Head of caudate nucleus (tissue), 42 donors: ENCODE measurements at regions not wholly inside any gene's neighbourhood (a gene's known extent, or its start where the extent isn't known, plus 50 kb on each side); places are given as distances from the start of the nearest gene placed in this dataset.

ENCODE experiments used
- DNase-seq, 42 donors: peaks; one replicate each; pipeline versions ENCODE4 v3.0.0 to v3.0.0-alpha.2; 2020 to 2021; ENCODE audit warnings: mixed read lengths in 7 of 42
- intact Hi-C: fragments of 100-400 bp; cut with DNase I; formaldehyde crosslinking; loops from one replicate; pipeline ENCODE4 v1.15.0; 2022

- no peak for DNase-seq
- intact Hi-C loops: no loop called here
Measured at GRCh38 chr18:67964462-67964861, 447.9 kb upstream of the DSEL start.

GRCh38 chr18:67961701-67962440, 445.4 kb upstream of the DSEL start:
- DNase-seq: no peak
- intact Hi-C loops: no loop called here

- intact Hi-C loops: no loop called here
Measured at GRCh38 chr18:67957684-67958083, 441.2 kb upstream of the DSEL start.

GRCh38 chr18:67954594-67954993, 438.1 kb upstream of the DSEL start:
- intact Hi-C loops: no loop called here

More at GRCh38 chr18:67957684-67958083, 441.2 kb upstream of the DSEL start:
- no peak for DNase-seq

DNA sequence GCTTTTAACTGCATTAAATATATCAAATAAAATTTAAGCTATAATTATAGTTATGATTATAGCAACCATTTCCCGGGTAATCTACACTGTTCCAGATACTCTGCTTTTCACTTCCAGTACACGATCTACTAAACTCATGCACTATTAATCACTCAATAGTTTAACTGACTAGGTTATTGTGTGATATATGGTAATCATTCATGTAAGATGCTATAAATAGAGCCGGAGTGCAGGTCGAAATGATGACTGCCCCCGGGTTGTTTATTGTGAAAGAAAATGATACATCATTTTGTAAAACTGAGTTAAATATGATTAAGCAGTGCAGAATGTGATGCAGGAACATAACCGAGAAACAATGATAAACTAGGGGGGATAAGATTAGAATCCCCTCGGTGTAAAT, 434.6 kb upstream of the DSEL start:
- no peak for DNase-seq
- intact Hi-C loops: no loop called here

More at GRCh38 chr18:67954594-67954993, 438.1 kb upstream of the DSEL start:
- peak in 1 of 42 donors; percentile 5 for DNase-seq

GRCh38 chr18:67938660-67939059, 422.1 kb upstream of the DSEL start:
- no peak for DNase-seq

GRCh38 chr18:67935638-67936037, 419.1 kb upstream of the DSEL start:
- intact Hi-C loops: no loop called here
- DNase-seq: no peak

More at GRCh38 chr18:67938660-67939059, 422.1 kb upstream of the DSEL start:
- intact Hi-C loops: no loop called here

DNA sequence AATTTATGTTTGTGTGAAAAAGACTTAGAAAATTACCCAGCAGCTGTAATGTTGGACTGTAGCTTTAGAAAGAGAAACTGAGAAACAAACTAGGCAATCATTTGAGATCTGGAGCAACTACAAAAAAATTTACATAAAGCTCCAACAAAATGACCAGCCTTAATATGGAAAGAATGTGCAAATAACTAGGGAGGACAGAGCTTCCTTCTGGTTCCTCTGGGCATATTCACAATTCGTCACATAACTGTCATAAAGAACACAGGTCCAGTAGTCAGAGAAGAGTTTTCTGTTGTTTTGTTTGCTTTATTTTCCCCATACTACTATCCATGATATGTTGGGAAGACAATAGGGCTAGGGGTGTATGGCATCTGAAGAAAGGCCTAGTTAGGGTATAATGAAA, 416.8 kb upstream of the DSEL start:
- no peak for DNase-seq
- intact Hi-C loops: no loop called here

DNA sequence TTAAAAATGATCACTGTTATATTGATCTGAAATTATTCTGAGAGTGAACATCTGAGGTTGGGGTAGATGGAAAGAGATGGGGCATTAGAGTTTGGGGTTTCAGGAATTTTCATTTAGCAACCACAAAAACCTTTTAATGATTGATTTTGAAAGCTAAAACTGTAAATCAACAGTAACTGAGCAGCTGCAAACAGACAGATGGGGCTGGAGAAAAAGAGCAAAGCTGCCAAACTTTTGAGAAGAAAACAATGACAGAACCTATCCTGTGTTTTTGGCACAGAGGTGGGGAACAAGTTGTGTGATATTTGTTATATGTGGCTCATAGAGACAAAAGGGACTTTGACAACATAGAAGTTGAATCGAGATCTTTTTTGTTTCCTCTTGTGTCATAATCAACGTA, 415.8 kb upstream of the DSEL start:
- intact Hi-C loops: no loop called here
- no peak for DNase-seq

DNA sequence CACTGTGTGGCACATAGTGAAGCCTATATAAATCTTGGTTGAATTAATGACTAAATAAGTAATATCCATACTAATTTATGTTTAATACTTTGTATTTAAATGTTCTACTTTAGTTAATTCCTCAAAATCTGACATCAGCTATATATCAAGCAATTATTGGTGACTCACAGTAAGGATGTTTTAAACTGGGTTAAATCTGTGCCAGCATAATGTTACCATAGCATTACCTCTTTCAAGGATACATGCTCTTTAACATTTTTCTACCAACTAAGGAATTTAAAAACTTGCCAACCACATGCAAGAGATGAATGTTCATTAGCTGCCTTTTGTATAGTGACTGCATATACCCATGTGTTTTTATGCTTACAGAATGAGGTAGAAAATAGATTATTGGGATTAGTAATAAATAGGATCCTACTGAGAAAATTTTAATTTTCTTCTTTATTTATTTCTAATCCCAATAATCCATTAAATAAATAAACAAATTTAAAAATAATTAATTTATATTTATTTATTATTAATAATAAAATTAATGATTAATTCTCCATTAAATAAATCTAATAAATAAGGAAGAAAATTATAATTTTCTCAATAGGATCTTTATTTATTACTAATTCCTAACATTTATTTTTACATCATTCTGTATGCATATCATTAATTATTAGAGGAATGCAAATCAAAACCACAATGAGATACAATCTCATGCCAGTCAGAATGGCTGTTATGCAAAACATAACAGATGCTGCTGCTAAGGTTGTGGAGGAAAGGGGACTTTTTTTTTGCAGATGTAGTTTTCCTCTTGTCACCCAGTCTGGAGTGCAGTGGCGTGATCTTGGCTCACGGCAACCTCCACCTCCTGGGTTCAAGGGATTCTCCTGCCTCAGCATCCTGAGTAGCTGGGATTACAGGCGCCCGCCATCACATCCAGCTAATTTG, 410.7 kb upstream of the DSEL start:
- DNase-seq: no peak
- intact Hi-C loops: no loop called here

- no peak for DNase-seq
Measured at GRCh38 chr18:67924656-67925055, 408.1 kb upstream of the DSEL start.

DNA sequence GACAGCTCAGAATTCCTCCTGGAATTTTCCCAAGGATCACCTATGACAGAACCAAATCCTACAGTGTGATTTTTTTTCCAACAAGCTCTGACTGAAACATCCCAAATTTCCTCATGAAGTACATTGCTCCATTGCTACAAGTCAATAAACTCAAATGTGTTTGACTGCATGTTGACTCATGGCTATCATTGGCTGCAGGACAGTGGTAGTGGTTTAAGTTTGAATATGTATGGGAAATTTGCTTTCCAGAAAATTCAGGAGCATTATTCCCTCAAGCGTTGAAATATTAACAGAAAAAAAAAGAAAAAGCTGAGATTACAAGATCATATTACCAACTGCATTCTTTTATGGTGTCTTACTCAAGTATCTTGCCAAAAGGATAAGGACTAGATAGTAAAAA, 402.8 kb upstream of the DSEL start:
- intact Hi-C loops: no loop called here

More at GRCh38 chr18:67924656-67925055, 408.1 kb upstream of the DSEL start:
- intact Hi-C loops: no loop called here

GRCh38 chr18:67916097-67916496, 399.6 kb upstream of the DSEL start:
- no peak for DNase-seq
- intact Hi-C loops: no loop called here

More for the DNA sequence above, 402.8 kb upstream of the DSEL start:
- no peak for DNase-seq

- intact Hi-C loops: no loop called here
- DNase-seq: no peak
Measured at GRCh38 chr18:67913040-67913439, 396.5 kb upstream of the DSEL start.

DNA sequence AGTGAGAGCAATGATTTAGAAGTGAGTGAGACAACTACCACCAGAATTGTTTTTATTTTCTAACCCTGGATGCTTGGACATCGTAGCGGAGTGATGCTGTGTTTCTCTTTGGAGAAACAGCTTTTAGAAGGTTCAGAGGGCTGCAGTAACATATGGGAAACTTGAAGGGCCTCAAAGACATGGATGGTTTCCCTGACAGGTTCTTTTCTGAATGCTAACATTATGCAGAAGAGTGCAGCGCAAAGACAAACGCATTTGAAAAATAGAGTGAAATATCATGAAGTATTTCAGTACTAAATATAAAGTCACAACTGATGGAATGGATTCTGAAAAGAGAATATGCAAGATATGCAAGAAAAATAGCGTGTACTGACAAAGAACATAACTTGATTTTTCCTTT, 385.1 kb upstream of the DSEL start:
- intact Hi-C loops: no loop called here
- no peak for DNase-seq

DNA sequence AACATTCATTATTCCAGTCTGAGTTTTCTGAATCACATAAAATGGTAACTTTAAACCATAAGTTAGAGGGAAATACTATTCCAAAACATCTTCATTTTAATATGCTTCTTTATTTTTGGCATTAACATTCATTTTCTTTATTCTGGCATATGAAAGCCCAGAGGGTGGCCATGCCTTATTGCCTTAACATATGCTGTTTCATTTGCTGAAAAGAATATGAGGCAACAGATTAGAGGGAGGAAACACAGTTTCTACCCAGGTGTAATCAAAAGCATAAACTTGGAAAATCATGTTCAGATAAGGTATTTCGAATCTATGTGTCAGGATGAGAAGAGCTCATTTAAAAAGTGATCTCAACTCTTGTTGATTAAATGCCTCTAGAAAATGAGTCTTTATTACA, 379.9 kb upstream of the DSEL start:
- DNase-seq: no peak
- intact Hi-C loops: no loop called here

GRCh38 chr18:67893916-67894315, 377.4 kb upstream of the DSEL start:
- intact Hi-C loops: no loop called here

GRCh38 chr18:67876871-67877270, 360.4 kb upstream of the DSEL start:
- DNase-seq: no peak
- intact Hi-C loops: no loop called here

More at GRCh38 chr18:67893916-67894315, 377.4 kb upstream of the DSEL start:
- no peak for DNase-seq

- DNase-seq: no peak
- intact Hi-C loops: no loop called here
Measured at GRCh38 chr18:67875944-67876343, 359.4 kb upstream of the DSEL start.

DNA sequence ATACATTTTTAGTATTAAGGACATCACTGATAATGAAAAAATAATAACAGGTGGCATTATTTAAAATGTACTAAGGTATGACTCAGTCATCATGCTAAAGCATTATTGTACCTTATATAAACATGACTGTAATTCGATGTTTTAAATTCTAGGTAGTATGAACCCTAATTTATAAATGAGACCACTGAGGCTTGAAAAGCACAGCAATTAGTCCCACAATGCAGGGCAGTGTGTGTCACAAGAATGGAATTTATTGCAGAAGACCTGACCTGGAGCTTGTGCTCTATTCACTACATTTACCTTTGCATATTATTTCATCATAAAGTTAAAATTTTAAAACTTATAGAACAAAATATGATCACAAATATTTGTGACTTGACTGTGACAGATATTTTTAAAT, 358.5 kb upstream of the DSEL start:
- intact Hi-C loops: no loop called here
- DNase-seq: no peak
